Naive thymus-derived CD8-positive, alpha-beta T cell (primary cell): ENCODE measurements at regions not wholly inside any gene's neighbourhood (a gene's known extent, or its start where the extent isn't known, plus 50 kb on each side); places are given as distances from the start of the nearest gene placed in this dataset.

Experiments used
- ATAC-seq, 2 donors: fragments of 150-1000 bp; cut with Tn5 transposase in 1 of 2; sonication (Bioruptor Pico), chemical (Tn5 transposase) in 1 of 2; 1 replicate in 1 of 2; 2 replicates in 1 of 2; pipeline ENCODE4 v1.10.0; 2021; ENCODE audit warnings: mild to moderate bottlenecking in 2 of 2, moderate library complexity in 2 of 2
- POLR2A ChIA-PET: fragments of 350-600 bp; sonication (Branson Sonifier 250); formaldehyde crosslinking; loops from one replicate; lab custom pipeline; 2021; ENCODE audit warnings: antibody characterized with exemption; lab: Charles Lee
- DNase-seq, 10 donors: peaks; one replicate each; pipeline versions ENCODE4 v3.0.0 to v3.0.0-alpha.2; 2020 to 2022
- H3K27ac Mint-ChIP-seq, 10 donors: one replicate each; pipeline ENCODE4 v1.8.0; 2020 to 2022; ENCODE audit warnings: mild to moderate bottlenecking in 10 of 10, mixed read lengths in 10 of 10, moderate library complexity in 4 of 10, inconsistent platforms in 1 of 10
- H3K27me3 Mint-ChIP-seq, 5 donors: one replicate each; pipeline ENCODE4 v1.8.0; 2021 to 2022; ENCODE audit warnings: mixed read lengths in 5 of 5
- H3K36me3 Mint-ChIP-seq, 3 donors: one replicate each; pipeline ENCODE4 v1.8.0; 2020 to 2022; ENCODE audit warnings: mixed read lengths in 3 of 3, mild to moderate bottlenecking in 2 of 3, inconsistent platforms in 1 of 3
- H3K4me1 Mint-ChIP-seq, 4 donors: one replicate each; pipeline ENCODE4 v1.8.0; 2021 to 2022; ENCODE audit warnings: mixed read lengths in 4 of 4
- H3K4me3 Mint-ChIP-seq, 10 donors: one replicate each; pipeline ENCODE4 v1.8.0; 2020 to 2022; ENCODE audit warnings: mild to moderate bottlenecking in 10 of 10, mixed read lengths in 10 of 10, moderate library complexity in 6 of 10, inconsistent platforms in 1 of 10
- H3K9me3 Mint-ChIP-seq, 9 donors: one replicate each; pipeline ENCODE4 v1.8.0; 2020 to 2022; ENCODE audit warnings: mixed read lengths in 9 of 9, mild to moderate bottlenecking in 3 of 9, inconsistent platforms in 1 of 9, moderate library complexity in 1 of 9

DNA sequence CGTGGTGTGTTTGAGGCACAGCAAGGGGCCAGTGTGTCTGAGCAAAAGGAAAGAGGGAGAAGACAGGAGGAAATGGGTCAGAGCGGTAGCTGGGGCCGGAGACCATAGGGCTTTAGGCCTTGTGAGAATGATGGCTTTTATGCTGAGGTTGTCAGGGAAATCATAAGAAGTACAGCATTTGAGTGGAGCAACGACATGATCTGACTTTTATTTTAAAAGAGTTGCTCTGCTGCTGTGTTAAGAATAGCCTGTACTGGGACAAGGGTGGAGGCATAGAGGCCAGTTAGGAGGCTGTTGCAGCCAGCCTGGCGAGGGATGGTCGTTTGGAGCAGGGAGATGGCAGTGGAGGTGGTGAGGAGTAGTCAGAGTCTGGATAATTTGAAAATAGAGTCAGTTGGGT, 174.3 kb downstream of the SNX10 start:
- DNase-seq (no peak), ATAC-seq (no peak)
- Mint-ChIP-seq H3K27me3 (peaks cover 0 to 4% (median 2%) of the 10 kb centered on the region in 5 donors), H3K36me3 (no peaks in the 10 kb centered on the region), H3K9me3 (no peaks in the 10 kb centered on the region), H3K4me3 (no peak overlapping the region), H3K27ac (no peak overlapping the region), H3K4me1 (no peaks in the 10 kb centered on the region)
- POLR2A ChIA-PET = no interaction called here

DNA sequence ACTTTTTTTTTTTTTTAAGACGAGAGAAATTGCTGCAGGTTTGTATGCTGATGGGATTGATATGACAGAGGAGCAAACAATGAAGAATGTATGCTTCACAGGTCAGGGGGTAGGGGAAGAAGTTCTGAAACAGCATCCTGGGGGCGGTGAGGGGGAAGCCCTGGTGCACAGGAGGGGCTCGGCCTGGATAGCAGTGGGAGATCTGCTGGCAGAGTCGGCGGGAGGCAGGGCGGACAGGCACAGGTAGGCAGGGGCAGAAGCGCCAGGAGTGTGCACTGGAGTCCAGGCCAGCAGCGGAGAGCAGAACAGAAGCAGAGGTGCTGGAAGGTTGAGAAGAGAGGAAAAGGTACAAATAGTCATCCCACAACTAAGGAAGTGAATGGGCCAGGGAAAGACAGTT, 175.4 kb downstream of the SNX10 start:
- POLR2A ChIA-PET = no interaction called here
- Mint-ChIP-seq H3K4me1 (no peaks in the 10 kb centered on the region), H3K4me3 (no peak overlapping the region), H3K36me3 (no peaks in the 10 kb centered on the region), H3K27me3 (peaks cover 0 to 4% (median 2%) of the 10 kb centered on the region in 5 donors), H3K27ac (no peak overlapping the region), H3K9me3 (no peaks in the 10 kb centered on the region)
- ATAC-seq = no peak
- DNase-seq = no peak

DNA sequence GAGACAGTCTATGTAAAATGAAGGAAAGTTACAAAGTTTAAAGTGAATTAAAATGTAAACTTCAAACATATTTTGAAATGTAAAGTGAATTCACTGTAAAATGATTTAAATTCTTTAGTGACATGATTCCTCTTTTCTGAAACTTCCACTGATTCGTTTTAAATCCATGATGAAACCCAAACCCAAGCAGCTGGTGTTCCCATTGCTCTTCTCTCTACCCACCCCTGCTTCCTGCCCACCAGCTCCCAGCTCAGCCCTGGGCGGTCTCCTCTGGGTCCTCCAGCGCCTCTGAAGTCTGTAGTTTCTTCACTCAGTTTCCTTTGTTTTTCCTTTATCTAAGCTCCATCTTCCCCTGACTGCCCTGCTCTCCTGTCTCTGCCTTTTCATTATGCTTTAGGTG, 175.9 kb downstream of the SNX10 start:
- POLR2A ChIA-PET = no interaction called here
- Mint-ChIP-seq H3K36me3 (no peaks in the 10 kb centered on the region), H3K27ac (no peak overlapping the region), H3K4me1 (no peaks in the 10 kb centered on the region), H3K9me3 (no peaks in the 10 kb centered on the region), H3K4me3 (no peak overlapping the region), H3K27me3 (peaks cover 0 to 4% (median 2%) of the 10 kb centered on the region in 5 donors)
- DNase-seq (no peak), ATAC-seq (no peak)

DNA sequence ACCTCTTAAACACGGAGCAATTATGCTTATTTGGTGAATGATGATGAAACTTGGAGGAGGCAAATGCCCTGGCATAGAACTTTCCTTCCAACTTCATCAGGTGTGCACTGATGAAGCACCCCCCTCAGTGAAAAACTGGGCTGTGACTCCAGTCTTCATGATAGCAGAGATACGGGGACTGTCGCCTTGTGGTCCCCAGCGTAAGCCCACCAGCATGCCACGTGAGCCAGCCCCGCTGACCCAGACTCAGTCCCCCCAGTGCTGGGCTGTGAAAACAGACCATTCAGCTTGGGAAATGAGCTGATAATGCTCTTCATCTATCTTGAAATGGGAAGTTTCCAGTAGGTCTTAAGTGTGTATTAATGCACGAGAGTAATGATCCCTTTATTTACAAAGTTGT, 177.0 kb downstream of the SNX10 start:
- Mint-ChIP-seq H3K4me3 (no peak overlapping the region), H3K9me3 (no peaks in the 10 kb centered on the region), H3K27ac (no peak overlapping the region), H3K27me3 (peaks cover 0 to 4% (median 2%) of the 10 kb centered on the region in 5 donors), H3K36me3 (no peaks in the 10 kb centered on the region), H3K4me1 (no peaks in the 10 kb centered on the region)
- no peak for DNase-seq
- POLR2A ChIA-PET = no interaction called here
- ATAC-seq = no peak

DNA sequence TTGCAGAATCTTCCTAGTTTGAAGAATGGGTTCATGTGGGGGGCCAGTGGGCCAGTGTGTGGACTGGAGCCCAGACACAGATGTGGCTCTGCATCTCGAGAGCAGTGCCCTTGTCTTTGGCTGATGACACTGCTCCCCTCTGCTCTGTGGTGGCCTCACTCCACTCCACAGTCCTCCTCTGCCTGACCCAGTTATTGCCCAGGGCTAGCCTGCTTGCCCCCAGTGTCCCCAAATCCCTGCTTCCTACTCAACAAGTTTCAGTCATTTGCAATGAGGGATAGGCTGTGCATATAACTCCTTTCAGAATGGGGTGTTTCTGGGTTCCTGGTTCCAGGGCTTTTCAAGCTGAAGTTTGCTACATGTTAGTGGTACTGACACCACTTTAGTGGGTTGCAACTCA, 177.5 kb downstream of the SNX10 start:
- no peaks in the 10 kb centered on the region for H3K9me3 Mint-ChIP-seq
- no peak overlapping the region for H3K27ac Mint-ChIP-seq
- ATAC-seq (no peak), DNase-seq (no peak)
- no peaks in the 10 kb centered on the region for H3K4me1 Mint-ChIP-seq
- no peaks in the 10 kb centered on the region for H3K36me3 Mint-ChIP-seq
- no peak overlapping the region for H3K4me3 Mint-ChIP-seq
- POLR2A ChIA-PET = no interaction called here
- peaks cover 1 to 5% (median 4%) of the 10 kb centered on the region in 5 donors for H3K27me3 Mint-ChIP-seq

DNA sequence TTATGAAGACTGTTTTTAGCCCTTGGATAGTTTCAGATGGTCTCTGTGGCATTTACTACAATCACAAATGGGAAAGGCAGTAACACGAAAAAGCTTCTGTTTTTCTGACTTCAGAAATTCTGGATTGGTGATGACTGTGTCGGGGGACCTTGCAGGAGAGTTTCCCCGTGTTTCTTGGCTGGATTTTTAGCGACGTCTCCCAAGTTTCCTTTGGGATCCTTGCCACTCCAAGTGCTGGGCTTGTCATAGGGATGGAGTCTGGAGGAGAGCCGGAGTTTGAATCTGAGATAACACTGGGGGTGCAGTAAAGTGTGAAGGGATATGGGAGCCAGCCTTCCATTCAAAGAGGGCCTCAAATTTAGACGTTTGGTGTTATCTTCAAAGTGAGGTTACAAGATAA, 179.0 kb downstream of the SNX10 start:
- no peak for ATAC-seq
- H3K27me3 Mint-ChIP-seq = peaks cover 1 to 9% (median 4%) of the 10 kb centered on the region in 5 donors
- no peaks in the 10 kb centered on the region for H3K9me3 Mint-ChIP-seq
- H3K27ac Mint-ChIP-seq = peak overlapping the region in 1 of 10 donors; percentile 25
- DNase-seq = no peak
- H3K4me1 Mint-ChIP-seq = no peaks in the 10 kb centered on the region
- H3K4me3 Mint-ChIP-seq = no peak overlapping the region
- H3K36me3 Mint-ChIP-seq = no peaks in the 10 kb centered on the region
- POLR2A ChIA-PET = no interaction called here

DNA sequence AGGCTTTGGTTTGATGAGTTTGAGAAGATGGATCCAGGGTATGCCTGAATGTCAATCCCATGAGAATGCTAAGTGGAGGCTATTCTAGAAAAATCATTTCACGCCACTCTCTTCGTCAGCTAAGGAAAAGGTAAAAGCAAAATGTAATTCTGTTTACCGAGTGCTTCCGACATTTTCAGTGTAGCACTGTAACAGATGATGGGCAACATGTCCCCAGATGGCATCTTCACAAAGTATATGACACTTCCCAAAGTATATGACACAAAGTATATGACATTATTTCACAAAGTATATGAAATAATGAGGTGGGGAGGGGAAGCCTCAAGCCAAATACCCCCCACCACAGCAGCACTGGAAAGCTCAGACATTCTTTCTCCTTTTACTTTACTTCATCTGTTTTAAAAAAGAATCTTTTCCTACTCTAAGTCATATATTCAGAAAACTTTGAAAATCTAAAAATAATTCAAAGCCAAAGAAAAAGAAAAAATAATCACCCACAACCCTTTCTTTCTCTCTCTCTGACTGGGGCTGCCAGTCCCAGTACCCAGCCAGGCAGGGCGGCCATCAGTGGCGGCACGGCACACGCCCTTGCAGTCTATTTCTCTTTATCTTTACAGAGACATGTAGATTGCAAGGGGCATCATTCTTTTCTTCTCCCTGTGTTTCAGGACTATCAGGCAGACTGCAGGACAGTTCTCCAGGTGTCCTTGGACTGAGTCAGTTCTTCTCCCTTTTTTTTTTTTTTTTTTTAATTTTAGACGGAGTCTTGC, 179.8 kb downstream of the SNX10 start:
- DNase-seq (no peak), ATAC-seq (no peak)
- Mint-ChIP-seq H3K27me3 (peaks cover 3 to 9% (median 4%) of the 10 kb centered on the region in 5 donors), H3K36me3 (no peaks in the 10 kb centered on the region), H3K9me3 (no peaks in the 10 kb centered on the region), H3K4me3 (no peak overlapping the region), H3K4me1 (no peaks in the 10 kb centered on the region), H3K27ac (no peak overlapping the region)
- POLR2A ChIA-PET = no interaction called here

DNA sequence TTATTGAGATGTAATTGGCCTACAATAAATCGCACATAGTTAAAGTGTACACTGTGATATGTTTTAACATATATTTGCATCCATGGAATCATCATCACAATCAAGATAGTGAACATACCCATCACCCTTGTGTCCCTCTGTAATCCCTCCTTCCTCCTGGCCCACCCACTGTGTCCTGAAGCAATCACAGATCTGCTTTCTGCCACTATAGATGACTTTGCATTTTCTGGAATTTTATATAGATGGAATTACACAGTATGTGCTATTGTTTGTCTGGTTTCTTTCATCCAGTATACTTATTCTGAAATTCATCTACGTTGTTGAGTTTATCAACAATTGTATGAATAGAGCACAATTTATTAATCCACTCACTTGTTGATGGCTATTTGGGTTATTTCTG, 181.3 kb downstream of the SNX10 start:
- no peak overlapping the region for H3K4me3 Mint-ChIP-seq
- H3K9me3 Mint-ChIP-seq = no peaks in the 10 kb centered on the region
- no peak overlapping the region for H3K27ac Mint-ChIP-seq
- no peaks in the 10 kb centered on the region for H3K4me1 Mint-ChIP-seq
- peaks cover 3 to 9% (median 6%) of the 10 kb centered on the region in 5 donors for H3K27me3 Mint-ChIP-seq
- DNase-seq (no peak), ATAC-seq (no peak)
- POLR2A ChIA-PET = no interaction called here
- H3K36me3 Mint-ChIP-seq = no peaks in the 10 kb centered on the region

DNA sequence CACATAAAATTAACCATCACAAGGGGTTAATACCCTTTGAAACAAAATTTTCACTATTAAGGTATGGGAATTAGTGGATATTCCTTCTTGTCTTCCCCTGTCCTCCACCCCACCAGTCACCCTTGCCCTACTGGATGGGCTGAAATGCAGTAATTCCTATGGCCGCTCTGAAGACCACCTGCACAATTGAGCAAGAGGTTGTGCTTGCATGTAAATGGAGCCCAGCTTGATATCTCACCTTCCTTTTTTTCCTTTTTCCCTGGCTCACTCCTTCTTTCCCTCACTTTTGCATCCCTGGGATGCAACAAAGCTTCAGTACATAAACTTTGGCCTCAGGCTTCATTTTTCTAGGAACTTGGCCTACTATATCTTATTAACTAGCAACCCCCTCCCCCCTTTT, 184.6 kb downstream of the SNX10 start:
- Mint-ChIP-seq H3K27ac (no peak overlapping the region), H3K4me1 (no peaks in the 10 kb centered on the region), H3K36me3 (no peaks in the 10 kb centered on the region), H3K9me3 (no peaks in the 10 kb centered on the region), H3K27me3 (peaks cover 3 to 9% (median 4%) of the 10 kb centered on the region in 5 donors), H3K4me3 (no peak overlapping the region)
- ATAC-seq = no peak
- POLR2A ChIA-PET = no interaction called here
- no peak for DNase-seq

DNA sequence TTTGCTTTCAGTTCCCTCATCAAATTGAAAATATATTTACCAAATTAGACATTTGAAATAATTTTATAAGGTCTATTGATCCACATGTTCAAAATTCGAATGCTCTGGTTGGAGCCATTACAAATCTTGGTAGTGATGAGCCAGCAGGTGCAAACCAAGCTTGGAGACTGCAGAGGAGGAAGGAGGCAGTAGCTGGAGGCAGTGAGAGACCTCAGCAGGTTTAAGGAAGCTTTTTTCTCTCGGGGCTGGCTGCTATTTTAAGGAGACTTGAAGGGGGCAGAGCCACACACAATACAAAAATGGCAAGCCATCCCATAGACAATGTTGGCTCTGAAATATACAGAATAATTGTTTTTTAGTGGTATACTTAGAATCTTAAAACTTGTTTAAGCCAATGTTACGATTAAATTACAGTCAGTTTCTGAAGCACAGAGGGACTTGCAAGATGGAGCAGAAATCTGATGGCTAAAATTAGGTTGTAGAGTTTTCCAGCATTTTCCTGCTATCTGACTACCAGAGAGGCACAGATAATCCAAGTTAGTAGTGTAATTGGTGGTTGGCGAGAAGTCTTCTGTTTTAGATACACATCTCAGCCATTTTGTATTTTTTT, 185.8 kb downstream of the SNX10 start:
- no peak overlapping the region for H3K27ac Mint-ChIP-seq
- DNase-seq (no peak), ATAC-seq (no peak)
- POLR2A ChIA-PET = no interaction called here
- H3K4me1 Mint-ChIP-seq = no peaks in the 10 kb centered on the region
- H3K36me3 Mint-ChIP-seq = no peaks in the 10 kb centered on the region
- peaks cover 2 to 9% (median 4%) of the 10 kb centered on the region in 5 donors for H3K27me3 Mint-ChIP-seq
- no peak overlapping the region for H3K4me3 Mint-ChIP-seq
- no peaks in the 10 kb centered on the region for H3K9me3 Mint-ChIP-seq

DNA sequence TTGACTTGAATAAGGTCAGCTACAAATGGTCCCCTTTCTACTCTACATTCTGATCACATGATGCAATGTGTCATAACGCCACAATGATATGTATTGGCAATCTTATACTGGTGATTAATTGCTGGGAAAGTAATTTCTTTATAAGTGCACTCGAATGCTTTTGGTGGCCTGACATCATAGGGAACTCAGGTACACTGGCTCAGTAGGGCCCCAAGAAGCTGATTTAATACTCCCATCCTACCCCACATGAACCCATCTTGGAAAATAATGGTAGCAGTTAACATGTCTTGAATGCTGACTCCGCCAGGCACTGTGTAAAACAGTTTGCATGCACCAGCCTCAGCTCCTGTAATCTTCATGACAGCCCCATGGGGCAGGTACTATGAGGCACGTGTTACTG, 186.9 kb downstream of the SNX10 start:
- H3K27ac Mint-ChIP-seq = no peak overlapping the region
- no peaks in the 10 kb centered on the region for H3K36me3 Mint-ChIP-seq
- no peak overlapping the region for H3K4me3 Mint-ChIP-seq
- POLR2A ChIA-PET = no interaction called here
- DNase-seq (no peak), ATAC-seq (no peak)
- peaks cover 2 to 17% (median 7%) of the 10 kb centered on the region in 5 donors for H3K27me3 Mint-ChIP-seq
- no peaks in the 10 kb centered on the region for H3K9me3 Mint-ChIP-seq
- no peaks in the 10 kb centered on the region for H3K4me1 Mint-ChIP-seq

DNA sequence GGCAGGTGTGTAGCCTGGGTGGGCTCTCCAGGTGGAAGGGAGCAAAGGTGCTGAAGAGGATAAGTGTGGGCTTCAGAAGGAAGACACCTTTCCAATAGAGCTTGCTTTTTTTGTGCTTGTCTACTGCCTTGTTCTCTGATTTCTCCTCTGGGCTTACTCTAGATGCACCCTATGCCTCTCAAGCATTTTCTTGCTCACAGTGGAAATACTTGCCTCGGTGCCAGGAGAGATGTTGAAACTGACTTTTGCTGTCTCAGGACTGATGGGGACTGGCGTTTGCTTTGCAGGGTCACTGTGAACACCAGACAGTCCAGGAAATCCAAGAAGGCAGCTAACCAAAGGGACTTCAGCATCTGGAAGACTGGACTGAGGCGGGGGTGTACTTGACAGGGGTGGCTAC, 187.9 kb downstream of the SNX10 start:
- Mint-ChIP-seq H3K27me3 (peaks cover 2 to 16% (median 11%) of the 10 kb centered on the region in 5 donors), H3K27ac (no peak overlapping the region), H3K36me3 (no peaks in the 10 kb centered on the region), H3K4me3 (no peak overlapping the region), H3K4me1 (no peaks in the 10 kb centered on the region), H3K9me3 (no peaks in the 10 kb centered on the region)
- POLR2A ChIA-PET = no interaction called here
- DNase-seq (no peak), ATAC-seq (no peak)

DNA sequence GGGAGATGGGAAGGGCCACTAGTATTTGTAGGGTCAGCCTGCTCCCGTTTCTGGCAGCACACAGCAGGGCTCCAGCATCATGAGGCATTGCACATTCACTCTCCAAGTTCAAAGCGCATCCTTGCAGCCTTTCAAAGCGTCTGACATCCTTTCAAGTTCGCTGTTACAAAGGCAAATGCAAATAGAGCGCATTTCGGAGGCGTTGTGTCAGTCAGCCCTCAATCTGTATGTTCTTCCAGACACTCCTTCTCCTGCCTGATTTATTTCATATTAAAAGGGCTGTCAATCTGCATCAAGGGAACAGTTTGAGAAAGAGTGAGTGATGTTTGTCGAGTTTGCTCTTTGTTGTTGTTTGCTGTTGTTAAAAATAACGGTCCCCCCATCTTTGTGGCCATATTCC, 188.5 kb downstream of the SNX10 start:
- ATAC-seq = no peak
- Mint-ChIP-seq H3K9me3 (no peaks in the 10 kb centered on the region), H3K27me3 (peaks cover 2 to 16% (median 11%) of the 10 kb centered on the region in 5 donors), H3K4me3 (no peak overlapping the region), H3K4me1 (no peaks in the 10 kb centered on the region), H3K36me3 (no peaks in the 10 kb centered on the region), H3K27ac (no peak overlapping the region)
- POLR2A ChIA-PET = no interaction called here
- no peak for DNase-seq

DNA sequence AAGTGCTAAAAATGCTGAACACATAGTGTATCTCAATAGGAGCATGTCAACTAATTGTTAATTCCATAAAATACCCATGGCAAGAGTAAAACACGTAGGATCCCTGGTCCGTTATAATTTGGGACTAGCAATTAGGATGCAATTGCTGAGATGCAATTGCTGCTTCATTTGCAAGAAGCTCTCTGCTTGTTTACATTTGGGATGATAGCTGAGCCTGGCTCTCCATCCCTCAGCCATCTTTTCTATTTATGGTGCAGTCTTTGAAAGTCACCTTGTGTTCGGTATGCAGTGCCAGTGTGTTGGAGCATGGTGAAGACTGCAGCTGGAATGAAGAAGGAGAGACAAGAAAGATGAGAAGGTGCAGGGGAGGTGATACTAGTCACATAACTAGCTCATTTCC, 191.3 kb downstream of the SNX10 start:
- no peak for DNase-seq
- no peak for ATAC-seq
- Mint-ChIP-seq H3K4me3 (no peak overlapping the region), H3K4me1 (no peaks in the 10 kb centered on the region), H3K36me3 (no peaks in the 10 kb centered on the region), H3K9me3 (no peaks in the 10 kb centered on the region), H3K27ac (no peak overlapping the region), H3K27me3 (peaks cover 3 to 16% (median 7%) of the 10 kb centered on the region in 5 donors)
- POLR2A ChIA-PET = no interaction called here
